WERI-Rb-1 (cell line): ENCODE measurements at regions not wholly inside any gene's neighbourhood (a gene's known extent, or its start where the extent isn't known, plus 50 kb on each side); places are given as distances from the start of the nearest gene placed in this dataset.

Source experiments
- DNase-seq: peaks from one replicate; pipeline ENCODE4 v3.0.0-alpha.2; 2020
- H3K27ac ChIP-seq: fragments of 250-450 bp; sonication (Bioruptor Pico); 2 replicates; pipeline ENCODE4 v1.5.1; 2020; ENCODE audit warnings: mild to moderate bottlenecking, moderate library complexity
- H3K27me3 ChIP-seq: fragments of 250-450 bp; sonication (Bioruptor Pico); 2 replicates; pipeline ENCODE4 v1.5.1; 2021; ENCODE audit warnings: mild to moderate bottlenecking, low read depth, moderate library complexity; ENCODE audit not compliant: insufficient read depth, severe bottlenecking
- H3K36me3 ChIP-seq: fragments of 250-450 bp; sonication (Bioruptor Pico); 2 replicates; pipeline ENCODE4 v1.5.1; 2020; ENCODE audit warnings: mild to moderate bottlenecking, moderate library complexity
- H3K4me3 ChIP-seq: 2 replicates; pipeline ENCODE4 v1.5.1; 2011; ENCODE audit warnings: low read depth, mild to moderate bottlenecking, control low read depth, low read length
- H3K9me3 ChIP-seq: fragments of 250-450 bp; sonication (Bioruptor Pico); 2 replicates; pipeline ENCODE4 v1.5.1; 2021; ENCODE audit warnings: mild to moderate bottlenecking, moderate library complexity; ENCODE audit not compliant: severe bottlenecking
- TF ChIP-seq, protein P1 (sequence below): IDR thresholded peaks from 2 replicates; pipeline ENCODE4 v1.5.1; 2011; ENCODE audit warnings: low read depth, mild to moderate bottlenecking, control low read depth, inconsistent platforms, low read length

DNA sequence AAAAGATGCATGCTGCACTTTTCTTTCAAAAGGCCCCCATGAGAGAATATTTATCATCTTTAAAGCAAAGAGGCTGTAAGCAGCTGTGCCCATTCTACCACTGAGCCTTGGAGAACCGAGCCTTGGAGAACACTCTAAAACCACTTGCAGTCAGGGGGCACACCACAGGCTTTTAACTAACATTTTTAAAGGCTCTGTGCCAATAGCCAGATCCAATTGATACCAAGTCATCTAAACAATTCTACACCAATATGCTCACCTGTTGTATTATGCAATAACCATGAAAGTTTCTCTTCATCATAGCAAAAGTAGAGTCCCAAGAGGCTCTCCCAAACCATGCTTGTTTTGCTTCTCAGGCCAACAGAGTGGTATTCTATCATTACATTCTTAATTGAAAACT, 1090.5 kb upstream of the SEMA6A start:
- DNase-seq = no peak
- TF ChIP-seq, protein P1, sequence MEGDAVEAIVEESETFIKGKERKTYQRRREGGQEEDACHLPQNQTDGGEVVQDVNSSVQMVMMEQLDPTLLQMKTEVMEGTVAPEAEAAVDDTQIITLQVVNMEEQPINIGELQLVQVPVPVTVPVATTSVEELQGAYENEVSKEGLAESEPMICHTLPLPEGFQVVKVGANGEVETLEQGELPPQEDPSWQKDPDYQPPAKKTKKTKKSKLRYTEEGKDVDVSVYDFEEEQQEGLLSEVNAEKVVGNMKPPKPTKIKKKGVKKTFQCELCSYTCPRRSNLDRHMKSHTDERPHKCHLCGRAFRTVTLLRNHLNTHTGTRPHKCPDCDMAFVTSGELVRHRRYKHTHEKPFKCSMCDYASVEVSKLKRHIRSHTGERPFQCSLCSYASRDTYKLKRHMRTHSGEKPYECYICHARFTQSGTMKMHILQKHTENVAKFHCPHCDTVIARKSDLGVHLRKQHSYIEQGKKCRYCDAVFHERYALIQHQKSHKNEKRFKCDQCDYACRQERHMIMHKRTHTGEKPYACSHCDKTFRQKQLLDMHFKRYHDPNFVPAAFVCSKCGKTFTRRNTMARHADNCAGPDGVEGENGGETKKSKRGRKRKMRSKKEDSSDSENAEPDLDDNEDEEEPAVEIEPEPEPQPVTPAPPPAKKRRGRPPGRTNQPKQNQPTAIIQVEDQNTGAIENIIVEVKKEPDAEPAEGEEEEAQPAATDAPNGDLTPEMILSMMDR = no peak
- H3K4me3 ChIP-seq = no peak overlapping the region
- no peaks in the 10 kb centered on the region for H3K9me3 ChIP-seq
- H3K27ac ChIP-seq = no peak overlapping the region
- no peaks in the 10 kb centered on the region for H3K27me3 ChIP-seq
- no peaks in the 10 kb centered on the region for H3K36me3 ChIP-seq

DNA sequence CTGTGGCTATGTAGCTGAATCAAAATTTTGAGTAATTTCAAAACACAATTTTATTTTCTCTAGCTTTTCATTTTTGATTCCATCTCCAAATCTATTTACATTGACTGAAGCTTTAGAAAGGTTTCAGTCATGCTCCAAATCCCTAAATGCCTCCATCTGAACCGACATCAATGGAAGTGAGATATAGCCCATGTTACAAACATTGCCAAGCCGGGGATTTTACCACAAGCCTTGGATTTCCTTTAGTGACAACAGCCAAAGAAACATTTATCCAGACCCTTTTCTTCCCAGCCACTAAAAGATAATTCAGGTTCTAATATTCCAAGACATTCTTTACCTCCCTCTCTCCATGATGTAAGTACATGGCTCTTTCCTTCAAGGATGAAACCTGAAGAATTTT, 1087.7 kb upstream of the SEMA6A start:
- H3K27ac ChIP-seq = no peak overlapping the region
- no peaks in the 10 kb centered on the region for H3K27me3 ChIP-seq
- H3K4me3 ChIP-seq = no peak overlapping the region
- TF ChIP-seq, protein P1 = no peak
- no peaks in the 10 kb centered on the region for H3K36me3 ChIP-seq
- no peak for DNase-seq
- no peaks in the 10 kb centered on the region for H3K9me3 ChIP-seq

DNA sequence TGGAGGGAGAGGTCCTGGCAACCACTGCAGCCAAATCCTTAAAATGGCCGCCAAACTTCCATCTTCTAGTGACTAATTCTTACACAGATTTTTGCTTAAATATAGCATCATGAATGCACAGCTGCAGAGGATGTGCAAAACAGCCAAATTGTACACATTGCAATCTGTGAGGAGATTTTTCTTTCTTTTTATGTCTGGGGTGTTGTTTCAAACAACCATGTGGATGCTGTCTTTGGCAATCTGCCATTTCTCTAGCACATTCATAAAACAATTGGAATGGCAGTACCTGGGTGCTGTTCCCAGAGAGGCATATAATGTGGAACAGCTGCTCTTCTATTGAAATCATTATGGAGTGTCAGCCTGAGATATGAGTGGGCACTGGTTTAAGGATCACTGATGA, 1082.9 kb upstream of the SEMA6A start:
- Histone ChIP-seq H3K27me3 (no peaks in the 10 kb centered on the region), H3K4me3 (no peak overlapping the region), H3K27ac (no peak overlapping the region), H3K36me3 (no peaks in the 10 kb centered on the region), H3K9me3 (no peaks in the 10 kb centered on the region)
- DNase-seq = no peak
- TF ChIP-seq, protein P1 = no peak

DNA sequence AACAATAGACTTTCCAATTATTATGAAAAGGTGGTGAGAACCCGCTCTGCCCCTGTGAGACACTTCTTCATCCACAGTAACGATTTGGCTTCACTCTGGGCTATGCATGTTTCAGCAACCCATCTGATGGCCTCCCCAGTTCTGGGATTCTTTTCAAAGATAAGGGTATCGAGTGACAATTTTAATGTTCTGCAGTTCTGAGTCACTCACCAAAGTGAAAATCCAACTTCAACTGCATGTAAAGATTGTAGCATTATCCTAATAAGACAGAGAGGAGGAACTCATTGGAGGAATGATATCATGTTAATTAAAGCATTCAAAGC, 1078.3 kb upstream of the SEMA6A start:
- Histone ChIP-seq H3K27ac (no peak overlapping the region), H3K27me3 (no peaks in the 10 kb centered on the region), H3K9me3 (no peaks in the 10 kb centered on the region), H3K36me3 (no peaks in the 10 kb centered on the region), H3K4me3 (no peak overlapping the region)
- TF ChIP-seq, protein P1 = no peak
- no peak for DNase-seq

DNA sequence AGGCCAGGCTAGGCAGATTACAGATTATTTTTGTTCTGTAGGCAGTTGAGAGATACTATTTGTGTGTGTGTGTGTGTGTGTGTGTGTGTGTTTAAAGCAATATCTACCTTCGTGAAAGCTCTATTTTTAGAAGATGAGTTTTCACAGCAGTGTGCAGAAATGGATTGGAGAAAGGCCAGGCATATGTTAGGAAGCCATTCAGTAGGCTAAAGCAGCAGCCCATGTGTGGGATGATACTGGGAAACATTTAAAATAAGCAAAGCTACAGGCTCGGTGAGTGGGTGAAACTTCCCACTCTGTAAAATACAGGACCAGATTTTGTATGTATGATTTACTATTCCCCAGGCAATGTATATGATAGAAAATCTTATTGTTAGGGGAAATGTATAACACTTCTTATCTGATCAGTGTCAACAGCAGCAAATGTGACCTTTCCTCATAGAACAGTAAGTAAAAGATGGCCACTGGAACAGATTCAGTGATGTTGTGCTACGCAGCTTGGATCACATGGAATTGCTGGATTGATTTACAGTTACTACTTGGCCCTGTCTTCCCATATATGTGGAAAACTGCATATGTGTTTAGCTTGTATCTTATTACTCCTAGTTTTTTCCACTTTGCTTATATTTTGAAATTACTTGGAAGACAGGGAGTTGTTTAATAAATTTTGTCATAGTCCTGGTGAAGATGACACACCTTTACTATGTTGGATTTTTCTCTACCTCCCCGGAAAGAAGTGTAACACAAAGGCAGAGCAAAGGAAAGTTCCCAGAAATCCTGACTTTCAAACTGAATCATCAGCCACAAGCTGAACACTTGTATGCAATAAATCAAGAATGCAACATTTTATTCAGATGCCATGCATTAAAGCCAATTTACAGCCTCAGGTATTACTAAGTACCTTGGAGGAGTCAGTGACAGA, 1077.7 kb upstream of the SEMA6A start:
- Histone ChIP-seq H3K27ac (no peak overlapping the region), H3K27me3 (no peaks in the 10 kb centered on the region), H3K4me3 (no peak overlapping the region), H3K9me3 (no peaks in the 10 kb centered on the region), H3K36me3 (no peaks in the 10 kb centered on the region)
- no peak for DNase-seq
- TF ChIP-seq, protein P1 = no peak

DNA sequence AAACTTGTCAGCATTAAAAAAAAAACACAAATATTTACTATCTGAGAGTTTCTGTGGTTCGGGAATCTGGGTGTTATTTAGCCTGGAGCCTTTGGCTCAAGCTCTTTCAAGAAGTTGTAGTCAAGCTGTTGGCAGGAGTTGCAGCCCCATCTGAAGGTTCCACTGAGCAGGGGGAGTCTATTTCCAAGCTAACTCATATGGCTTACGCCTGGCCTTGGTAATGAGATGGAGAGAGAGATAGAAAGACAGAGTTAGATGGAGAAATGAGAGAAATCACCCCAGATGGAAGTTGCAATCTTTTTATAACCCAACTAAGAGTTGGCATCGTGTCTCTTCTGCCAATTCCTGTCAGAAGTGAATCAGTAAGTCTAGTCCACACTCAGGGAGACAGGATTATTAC, 1075.2 kb upstream of the SEMA6A start:
- H3K27me3 ChIP-seq = no peaks in the 10 kb centered on the region
- H3K4me3 ChIP-seq = no peak overlapping the region
- no peak overlapping the region for H3K27ac ChIP-seq
- no peaks in the 10 kb centered on the region for H3K36me3 ChIP-seq
- TF ChIP-seq, protein P1 = no peak
- no peak for DNase-seq
- H3K9me3 ChIP-seq = no peaks in the 10 kb centered on the region
